RCC 7860 (cell line): ENCODE measurements at regions not wholly inside any gene's neighbourhood (a gene's known extent, or its start where the extent isn't known, plus 50 kb on each side); places are given as distances from the start of the nearest gene placed in this dataset.
"Not testable (repeated sequence)": the region's sequence is repeated elsewhere in the genome, so short reads cannot be mapped to it uniquely, and the experiment has no call there.

Experiments used
- DNase-seq: peaks from one replicate; pipeline ENCODE4 v3.0.0-alpha.2; 2015; ENCODE audit warnings: low spot score
- FAIRE-seq: peaks from 2 replicates; lab custom pipeline; 2012; peaks lifted over from hg19 to GRCh38; lab: Jason Lieb, UNC

DNA sequence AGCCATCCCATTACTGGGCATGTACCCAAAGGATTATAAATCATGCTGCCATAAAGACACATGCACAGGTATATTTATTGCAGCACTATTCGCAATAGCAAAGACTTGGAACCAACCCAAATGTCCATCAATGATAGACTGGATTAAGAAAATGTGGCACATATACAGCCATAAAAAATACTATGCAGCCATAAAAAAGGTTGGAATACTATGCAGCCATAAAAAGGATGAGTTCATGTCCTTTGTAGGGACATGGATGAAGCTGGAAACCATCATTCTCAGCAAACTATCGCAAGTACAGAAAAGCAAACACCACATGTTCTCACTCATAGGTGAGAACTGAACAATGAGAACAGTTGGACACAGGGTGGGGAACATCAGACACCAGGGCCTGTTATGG is 151.5 kb downstream of the PLK2 start:
- FAIRE-seq, DNase-seq: not testable (repeated sequence)

DNA sequence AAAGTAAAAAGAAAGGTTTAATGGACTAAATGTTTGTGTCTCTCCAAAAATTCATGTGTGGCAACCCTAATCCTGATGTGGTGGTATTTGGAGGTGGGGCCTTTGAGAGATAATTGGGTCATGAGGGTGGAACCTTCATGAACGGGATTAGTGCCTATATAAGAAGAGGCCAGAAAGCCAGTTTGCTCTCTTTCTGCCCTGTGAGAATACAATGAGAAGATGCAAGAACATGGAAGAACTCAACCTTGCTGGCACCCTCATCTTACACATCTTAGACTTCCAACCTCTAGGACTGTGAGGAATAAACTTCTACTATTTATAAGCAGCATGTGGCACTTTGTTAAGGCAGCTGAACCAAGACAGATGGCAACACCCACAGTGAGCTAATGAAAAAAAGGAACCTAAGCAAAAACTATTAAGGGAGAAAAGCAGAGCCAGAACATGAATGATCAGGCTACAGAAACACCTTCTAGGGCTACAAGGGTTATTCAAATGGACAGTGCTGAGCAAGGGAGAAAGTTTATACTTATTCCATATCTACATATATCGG is 159.5 kb downstream of the PLK2 start:
- no peak for FAIRE-seq
- no peak for DNase-seq

DNA sequence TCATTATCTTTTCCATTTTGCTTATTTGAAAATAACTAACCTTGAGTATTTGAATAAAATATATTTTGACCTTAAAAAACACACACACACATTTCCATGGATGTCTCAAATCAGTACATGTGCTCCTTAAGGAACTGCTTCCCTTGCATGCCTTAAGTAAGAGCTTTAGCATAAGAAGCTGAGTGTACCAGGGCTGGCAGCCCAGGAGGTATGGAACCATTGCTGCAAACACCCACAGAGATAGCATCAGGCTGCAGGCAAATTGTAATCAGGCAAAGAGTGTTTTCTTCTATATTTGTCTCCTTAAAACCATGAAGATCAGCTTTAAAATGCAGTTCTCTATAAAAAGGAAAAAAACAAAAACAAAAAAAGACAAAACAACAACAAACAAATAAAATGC is 160.6 kb downstream of the PLK2 start:
- FAIRE-seq: no peak
- DNase-seq: no peak

DNA sequence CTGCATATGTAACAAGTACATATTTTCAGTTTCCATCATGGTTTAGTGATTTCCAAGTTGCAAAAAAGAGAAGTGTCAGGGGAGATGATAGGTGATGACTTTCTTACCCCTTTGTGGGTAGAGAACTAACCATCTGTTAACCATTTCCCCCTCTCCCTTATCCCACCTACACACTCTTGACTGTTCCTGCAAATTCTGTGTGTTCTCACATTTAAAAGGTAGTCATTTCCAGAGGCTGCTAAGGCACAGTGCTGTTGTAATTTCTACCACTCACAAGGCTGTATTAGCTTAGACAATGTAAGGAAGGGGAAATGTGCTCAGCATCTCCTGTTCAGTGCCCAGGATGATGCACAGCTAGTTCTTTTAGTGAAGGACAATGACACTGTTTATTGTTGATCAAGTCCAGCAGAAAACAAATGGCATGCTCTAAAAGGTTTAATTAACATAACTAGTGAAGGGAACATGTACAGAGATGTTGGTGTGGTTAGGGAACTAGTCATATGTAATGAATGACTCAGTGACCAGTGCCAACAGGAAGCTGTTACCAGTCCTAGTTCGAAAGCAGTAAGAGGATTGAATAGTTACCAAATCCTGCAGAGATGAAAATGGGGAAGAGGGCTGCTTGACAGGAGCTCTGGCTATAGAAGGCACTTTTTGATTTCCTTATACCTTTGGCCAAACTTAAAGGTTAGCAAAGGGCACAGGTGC is 165.1 kb downstream of the PLK2 start:
- FAIRE-seq: peak; percentile 67
- peak; percentile 57 for DNase-seq

DNA sequence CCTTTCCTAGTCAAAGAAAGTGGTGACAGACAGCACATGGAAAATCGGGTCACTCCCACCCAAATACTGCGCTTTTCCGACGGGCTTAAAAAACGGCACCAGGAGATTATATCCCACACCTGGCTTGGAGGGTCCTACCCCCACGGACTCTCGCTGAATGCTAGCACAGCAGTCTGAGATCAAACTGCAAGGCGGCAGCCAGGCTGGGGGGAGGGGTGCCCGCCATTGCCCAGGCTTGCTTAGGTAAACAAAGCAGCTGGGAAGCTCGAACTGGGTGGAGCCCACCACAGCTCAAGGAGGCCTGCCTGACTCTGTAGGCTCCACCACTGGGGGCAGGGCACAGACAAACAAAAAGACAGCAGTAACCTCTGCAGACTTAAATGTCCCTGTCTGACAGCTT is 171.6 kb downstream of the PLK2 start:
- FAIRE-seq, DNase-seq: not testable (repeated sequence)

DNA sequence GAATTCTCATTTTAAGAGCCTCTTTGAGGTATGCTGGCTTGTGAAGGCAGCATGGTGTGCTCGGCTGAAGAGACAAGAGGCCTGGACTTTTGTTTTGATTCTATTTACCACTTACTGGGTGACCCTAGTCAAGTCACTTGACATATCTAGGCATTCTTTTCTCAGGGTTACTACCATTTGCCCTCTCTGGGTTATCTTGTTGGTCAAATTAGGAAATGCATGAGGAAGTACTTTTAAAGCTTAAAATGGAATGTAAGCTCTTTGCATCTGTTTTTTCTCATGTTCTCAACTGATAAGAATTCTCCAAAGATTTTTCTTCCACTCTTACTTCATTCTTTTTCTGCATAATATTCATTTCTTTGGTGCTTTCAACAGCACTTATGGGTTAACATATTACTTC is 173.1 kb downstream of the PLK2 start:
- FAIRE-seq (no peak), DNase-seq (no peak)

DNA sequence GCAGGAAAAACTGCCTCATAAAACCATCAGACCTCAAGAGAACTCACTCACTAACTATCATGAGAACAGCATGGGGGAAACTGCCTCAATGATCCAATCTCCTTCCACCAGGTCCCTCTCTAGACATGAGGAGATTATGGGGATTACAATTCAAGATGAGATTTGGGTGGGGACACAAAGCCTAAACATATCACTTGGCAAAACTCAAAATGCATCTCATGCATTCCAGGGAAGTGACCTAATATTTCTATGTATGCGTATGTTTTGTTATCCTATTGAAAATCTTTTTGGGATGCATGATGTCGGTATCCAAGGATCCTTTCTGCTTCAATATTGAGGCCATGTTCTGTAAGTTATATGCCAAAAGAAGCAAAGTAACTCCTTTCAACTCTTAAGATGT is 174.0 kb downstream of the PLK2 start:
- FAIRE-seq: no peak
- DNase-seq: no peak

DNA sequence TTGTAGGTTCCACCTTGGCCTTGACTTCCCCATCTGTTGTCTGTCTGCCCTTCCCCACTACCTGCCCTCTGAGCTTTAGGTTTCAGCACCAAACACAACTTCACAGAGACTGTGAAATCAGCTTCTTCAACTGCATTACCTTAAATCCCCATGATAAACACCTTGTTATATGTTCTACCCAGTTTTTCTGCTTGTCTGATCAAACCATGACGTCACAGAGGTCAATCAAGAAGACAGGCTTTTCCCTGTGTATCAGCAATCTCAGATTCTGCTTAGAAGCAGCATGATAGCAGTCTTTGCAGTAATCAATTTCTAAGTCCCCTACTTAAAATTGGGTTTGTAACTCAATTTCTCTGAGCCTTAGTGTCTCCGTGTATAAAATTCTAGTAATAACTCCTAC is 175.0 kb downstream of the PLK2 start:
- no peak for DNase-seq
- FAIRE-seq: no peak

DNA sequence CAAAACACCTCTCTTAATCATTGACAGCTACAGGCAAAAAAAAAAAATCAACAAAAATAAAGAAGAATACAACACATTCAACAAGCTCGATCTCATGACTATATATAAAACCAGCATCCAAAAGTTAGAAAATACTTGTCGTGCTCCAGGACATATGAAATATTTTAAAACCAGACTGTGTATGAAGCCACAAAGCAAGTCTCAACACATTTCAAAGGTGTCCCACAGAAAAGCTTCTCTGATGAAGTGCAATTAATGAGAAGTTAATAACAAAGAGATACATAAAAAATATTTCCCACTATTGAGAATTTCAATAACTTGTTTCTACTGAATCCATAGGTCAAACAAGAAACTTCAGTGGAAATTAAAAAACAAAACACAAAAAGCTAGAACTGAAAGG is 178.7 kb downstream of the PLK2 start:
- DNase-seq (no peak), FAIRE-seq (no peak)

DNA sequence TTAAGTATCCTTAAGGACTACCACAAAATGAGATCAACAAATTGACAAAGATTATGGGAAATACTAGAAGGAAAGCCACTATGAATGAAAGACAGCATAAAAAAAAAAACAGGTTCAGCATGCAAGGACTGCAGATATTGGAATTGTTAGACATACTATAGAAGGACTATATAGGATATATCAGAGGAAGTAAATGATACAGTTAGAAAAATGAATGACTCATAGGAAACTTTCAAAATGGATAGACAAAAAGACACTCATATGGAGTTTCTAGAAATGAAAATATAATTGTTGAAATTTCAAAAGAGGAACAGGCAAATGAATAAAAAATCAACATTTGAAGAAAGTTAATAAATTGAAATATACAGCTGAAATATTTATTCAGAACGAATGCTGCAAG is 180.6 kb downstream of the PLK2 start:
- DNase-seq: no peak
- FAIRE-seq: no peak

DNA sequence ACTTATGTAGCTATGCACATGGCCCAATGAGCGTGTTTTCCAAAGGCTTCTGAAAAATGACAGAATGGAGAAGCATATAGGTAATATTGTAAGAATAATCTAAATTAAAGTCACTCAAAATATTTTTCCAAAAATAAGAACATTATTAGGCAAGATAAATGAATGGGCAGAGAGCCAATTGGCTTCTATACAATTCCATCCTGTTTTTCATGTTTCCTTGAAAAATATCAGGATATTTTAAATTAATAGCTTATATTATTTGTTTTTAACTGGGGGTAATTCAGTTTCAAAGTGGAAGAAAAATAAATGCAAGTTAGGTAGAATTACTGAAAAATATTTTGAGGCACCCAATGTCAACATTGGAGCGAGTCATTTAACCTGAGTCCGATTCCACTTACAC is 183.5 kb downstream of the PLK2 start:
- FAIRE-seq (no peak), DNase-seq (no peak)

DNA sequence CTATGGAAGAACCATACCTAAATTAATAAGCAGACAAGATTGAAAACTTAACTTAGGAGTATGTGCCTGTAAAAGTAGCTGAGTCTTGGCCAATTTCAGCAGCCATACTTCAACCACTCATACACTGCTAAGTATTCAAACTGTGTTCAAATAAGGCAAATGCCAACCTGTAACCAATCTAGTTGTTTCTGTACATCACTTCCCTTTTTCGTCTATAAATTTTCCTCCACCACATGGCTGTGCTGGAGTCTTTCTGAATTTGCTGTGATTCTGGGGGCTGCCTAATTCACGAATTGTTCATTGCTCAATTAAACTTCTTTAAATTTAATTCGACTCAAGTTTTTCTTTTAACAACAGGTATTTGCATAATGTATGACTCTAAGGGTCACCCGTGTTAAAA is 184.4 kb downstream of the PLK2 start:
- no peak for FAIRE-seq

DNA sequence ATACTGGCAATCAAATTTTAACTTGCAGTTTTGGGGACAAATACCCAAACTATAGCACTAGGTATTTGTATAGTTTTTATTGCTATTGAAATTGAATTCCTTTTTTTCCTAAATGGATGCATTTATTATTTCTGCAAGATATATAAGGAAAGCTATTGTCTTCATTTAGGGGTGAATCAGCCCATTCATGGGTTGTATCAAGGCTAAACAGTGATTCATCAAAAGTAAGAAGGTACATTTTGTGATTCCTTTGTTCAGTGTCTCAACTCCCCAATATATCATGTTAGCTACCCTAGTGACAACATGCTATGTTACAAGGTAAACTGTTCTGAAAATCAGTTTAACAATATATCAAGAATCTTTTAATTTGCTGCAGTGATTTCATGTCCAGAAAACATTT is 185.7 kb downstream of the PLK2 start:
- no peak for FAIRE-seq

More for the DNA sequence above, 184.4 kb downstream of the PLK2 start:
- DNase-seq: no peak

DNA sequence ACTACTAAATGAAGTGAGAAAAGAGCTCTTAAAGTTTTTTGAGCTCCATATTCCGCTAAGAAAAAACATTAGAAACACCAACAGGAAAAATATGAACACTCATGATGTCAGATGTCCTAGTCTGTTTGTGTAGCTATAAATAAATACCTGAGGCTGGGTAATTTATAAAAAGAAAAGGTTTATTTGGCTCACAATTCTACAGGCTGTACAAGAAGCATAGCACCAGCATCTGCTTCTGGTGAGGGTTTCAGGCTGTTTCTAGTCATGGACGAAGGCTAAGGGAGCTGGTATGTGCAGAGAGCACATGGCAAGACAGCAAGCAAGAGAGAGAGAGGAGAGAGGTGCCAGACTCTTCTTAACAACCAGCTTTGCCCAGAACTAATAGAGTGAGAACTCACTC is 186.2 kb downstream of the PLK2 start:
- DNase-seq: no peak
- FAIRE-seq: no peak

More for the DNA sequence above, 185.7 kb downstream of the PLK2 start:
- DNase-seq: no peak

DNA sequence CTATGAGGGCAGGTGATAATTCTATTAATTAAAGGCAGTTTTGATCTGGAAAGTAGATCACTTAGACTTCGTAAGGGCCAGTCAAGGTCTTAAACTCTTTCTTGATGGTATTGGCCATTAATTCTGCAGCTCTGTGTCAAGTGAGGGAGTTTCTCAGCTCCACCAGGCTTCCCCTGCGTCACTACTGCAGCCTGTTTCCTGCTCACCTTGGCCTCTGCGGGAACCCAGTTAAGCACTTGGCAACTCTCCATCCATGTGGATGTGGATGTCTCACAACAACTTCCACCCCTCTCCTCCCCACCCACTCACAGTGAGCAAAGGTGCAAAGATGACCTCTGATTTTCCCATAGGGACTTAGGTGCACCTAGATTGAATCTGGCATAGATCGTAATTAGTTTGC is 191.6 kb downstream of the PLK2 start:
- FAIRE-seq (no peak), DNase-seq (no peak)

DNA sequence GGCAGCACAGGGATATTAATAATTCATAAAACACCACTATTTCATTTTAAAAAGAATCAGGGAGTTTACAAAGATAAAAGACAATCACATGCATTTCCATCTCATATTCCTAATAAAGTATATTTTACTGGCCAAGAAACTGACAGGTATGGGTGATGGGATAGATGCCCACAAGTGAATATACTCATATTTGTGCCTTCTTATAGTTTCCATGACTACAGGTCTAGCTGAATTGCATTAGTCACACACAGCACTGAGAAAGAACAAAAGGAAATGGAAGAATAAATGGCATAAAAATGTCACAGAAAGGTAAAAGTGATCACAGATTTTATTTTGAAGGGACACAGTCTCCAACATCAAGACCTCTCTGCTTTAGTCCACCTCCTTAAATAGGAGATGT is 193.5 kb downstream of the PLK2 start:
- FAIRE-seq (no peak), DNase-seq (peak; percentile 46)

DNA sequence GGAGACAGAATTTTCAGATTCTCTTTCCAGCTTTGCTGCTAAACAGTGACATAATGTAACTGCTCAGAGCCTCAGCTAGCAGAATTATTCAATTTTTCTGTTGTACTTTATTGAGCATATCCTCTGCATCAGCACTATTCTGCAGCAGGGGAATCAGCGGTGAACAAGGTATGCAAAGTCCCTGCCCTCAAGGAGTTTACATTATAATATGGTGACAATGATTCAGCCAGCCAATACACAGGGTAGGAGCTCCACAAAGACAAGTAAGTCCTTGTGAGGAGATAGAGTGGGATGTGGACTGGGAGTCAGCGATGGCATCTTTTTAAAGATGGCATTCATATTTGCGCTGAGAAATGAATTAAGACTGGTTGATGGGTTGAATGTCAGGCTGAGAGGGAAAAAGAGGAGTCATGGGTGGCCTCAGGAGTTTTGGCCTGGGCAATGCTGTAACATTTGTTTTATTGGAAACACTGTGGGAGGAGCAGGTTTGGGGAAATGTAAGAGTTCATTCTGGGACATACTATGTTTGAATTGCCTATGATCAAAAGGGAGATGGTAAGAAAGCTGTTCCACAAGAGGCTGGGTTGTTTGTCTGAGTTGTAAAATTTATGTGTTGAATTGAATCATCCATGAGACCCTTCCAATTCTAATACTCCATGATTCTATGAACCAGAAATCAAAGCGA is 194.5 kb downstream of the PLK2 start:
- FAIRE-seq (no peak), DNase-seq (no peak)

DNA sequence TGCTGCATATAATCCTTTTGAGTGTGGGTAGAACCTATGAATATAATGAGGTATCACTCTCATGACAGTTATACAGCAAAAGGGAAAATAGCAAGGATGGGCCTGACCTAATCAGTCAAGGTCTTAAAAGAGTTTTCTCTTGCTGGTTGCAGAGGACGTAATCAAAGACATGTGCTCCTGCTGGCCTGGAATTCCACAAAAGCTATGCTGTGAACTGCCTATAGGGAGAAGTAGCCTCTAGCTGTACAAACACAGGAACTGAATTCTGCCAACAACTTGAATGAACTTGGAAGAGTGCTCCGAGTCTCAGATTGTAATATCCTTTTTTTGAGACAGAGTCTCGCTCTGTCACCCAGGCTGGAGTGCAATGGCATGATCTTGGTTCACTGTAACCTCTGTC is 195.6 kb downstream of the PLK2 start:
- no peak for FAIRE-seq
- no peak for DNase-seq

DNA sequence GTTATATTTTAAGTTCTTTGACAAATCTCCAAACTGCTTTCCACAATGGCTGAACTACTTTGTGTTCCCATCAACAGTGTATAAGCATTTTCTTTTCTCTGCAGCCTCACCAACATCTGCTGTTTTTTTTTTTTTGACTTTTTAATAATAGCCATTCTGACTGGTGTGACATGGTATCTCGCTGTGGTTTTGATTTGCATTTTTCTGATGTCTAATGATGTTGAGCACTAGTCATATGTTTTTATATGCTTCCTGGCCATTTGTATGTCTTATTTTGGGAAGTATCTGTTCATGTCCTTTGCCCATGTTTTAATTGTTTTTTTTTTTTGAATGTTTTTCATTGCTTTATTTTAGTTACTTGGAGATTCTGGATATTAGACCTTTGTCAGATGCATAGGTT is 196.6 kb downstream of the PLK2 start:
- DNase-seq: no peak
- FAIRE-seq: no peak

DNA sequence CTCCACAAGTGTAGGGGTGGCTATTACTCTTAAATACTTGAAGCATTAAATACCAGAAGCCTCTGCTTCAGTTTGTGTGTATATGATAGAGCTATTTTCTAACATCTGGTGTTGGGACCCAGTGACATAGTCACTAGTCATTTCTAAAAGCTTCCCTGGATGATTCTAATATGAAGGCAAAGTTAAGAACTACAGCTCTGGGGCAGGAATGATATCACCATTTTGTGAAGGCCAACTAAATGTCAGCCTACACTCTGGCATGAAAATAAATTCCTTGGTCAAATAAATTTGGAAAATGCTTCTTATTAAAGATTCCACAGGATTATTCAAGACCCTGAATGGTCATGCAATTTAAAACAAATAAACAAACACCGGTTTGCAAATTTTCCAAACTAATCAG is 197.7 kb downstream of the PLK2 start:
- FAIRE-seq (no peak), DNase-seq (no peak)

DNA sequence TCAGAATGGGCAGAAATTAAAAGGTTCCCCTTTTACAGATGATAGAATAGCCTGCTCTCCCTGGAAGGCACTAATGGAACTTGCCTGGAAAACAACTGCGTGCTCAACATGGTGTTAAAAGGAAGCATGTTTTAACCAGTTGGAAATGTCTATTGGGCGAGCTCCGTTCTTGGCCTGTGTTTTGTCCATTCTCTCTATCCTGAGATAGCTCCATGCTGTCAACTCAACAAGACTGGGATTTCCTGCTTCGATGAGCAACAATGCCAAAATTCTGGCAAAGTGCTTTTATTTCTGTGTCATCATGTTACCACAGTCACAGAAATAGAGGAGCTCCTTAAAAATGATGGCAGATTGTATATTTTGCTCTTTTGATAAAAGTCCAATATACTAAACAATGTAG is 198.3 kb downstream of the PLK2 start:
- DNase-seq (no peak), FAIRE-seq (no peak)

DNA sequence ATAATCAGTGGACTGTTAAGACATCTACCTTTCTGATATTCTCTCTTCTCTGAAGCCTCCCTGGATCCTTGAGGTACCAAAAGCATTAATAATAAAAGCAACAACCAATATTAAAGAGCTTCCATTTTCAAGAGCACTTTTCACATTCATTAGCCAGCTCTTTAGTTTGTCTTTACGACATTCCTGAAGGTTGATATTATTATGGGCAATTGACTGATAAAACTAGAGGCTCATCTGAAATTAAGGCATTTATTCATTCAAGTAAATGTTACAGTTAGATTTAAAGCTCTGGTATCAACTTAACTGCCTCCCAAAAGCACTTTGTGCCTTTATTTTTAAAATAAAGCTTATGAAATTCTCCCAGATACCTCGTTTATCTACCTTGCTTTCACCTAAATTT is 199.6 kb downstream of the PLK2 start:
- DNase-seq (no peak), FAIRE-seq (no peak)
